ENCODE measurements at regions not wholly inside any gene's neighbourhood (a gene's known extent, or its start where the extent isn't known, plus 50 kb on each side); places are given as distances from the start of the nearest gene placed in this dataset.

GRCh38 chr9:87787735-87788134 lies 61.8 kb downstream of the CTSL start:
- no peak for TF ChIP-seq EZH2 (IDR thresholded peaks at IDR 0.05; ENCODE audit: low read length)
- no peak for TF ChIP-seq CTCF (optimal IDR thresholded peaks at IDR 0.05 in 1 of 3, IDR thresholded peaks at IDR 0.05 in 1 of 3, conservative IDR thresholded peaks at IDR 0.05 in 1 of 3; ENCODE audit: extremely low read depth in 1 of 3, insufficient read depth in 2 of 3, low read length in 3 of 3)
